ENCODE measurements at regions not wholly inside any gene's neighbourhood (a gene's known extent, or its start where the extent isn't known, plus 50 kb on each side); places are given as distances from the start of the nearest gene placed in this dataset.

DNA sequence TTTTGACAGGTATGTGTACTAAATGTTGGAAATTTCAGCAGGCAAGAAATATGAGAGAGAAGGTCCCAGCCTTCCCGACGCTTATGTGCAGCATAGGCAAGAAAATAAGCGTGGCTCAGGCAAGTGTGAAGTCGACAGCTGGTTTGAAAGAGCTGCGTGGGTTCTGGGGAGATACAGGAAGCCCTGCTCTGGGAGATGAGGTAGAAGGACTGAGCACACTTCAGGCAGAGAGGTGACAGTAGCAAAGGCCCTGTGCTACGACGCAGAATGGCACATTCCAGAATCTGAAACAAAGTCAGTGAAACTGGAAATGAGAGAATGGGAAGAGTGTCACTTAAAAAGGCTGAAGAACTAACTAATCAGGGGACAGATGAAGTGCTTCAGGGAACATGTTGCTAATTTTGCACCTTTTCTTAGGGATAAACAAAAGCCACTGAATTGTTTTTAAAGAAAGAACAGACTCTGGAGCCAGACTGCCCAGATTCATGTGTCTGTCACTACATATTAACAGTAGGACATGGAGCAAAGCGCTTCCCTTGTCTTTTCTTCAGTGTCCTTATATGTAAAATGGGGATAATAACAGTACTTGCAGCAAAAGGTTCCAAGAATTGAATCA, 160.1 kb downstream of the SPRY2 start:
- TF ChIP-seq, protein P1, sequence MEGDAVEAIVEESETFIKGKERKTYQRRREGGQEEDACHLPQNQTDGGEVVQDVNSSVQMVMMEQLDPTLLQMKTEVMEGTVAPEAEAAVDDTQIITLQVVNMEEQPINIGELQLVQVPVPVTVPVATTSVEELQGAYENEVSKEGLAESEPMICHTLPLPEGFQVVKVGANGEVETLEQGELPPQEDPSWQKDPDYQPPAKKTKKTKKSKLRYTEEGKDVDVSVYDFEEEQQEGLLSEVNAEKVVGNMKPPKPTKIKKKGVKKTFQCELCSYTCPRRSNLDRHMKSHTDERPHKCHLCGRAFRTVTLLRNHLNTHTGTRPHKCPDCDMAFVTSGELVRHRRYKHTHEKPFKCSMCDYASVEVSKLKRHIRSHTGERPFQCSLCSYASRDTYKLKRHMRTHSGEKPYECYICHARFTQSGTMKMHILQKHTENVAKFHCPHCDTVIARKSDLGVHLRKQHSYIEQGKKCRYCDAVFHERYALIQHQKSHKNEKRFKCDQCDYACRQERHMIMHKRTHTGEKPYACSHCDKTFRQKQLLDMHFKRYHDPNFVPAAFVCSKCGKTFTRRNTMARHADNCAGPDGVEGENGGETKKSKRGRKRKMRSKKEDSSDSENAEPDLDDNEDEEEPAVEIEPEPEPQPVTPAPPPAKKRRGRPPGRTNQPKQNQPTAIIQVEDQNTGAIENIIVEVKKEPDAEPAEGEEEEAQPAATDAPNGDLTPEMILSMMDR (IDR thresholded peaks at IDR 0.05; ENCODE audit: low read depth, low read length, missing input control): no peak
- TF ChIP-seq, protein P2, sequence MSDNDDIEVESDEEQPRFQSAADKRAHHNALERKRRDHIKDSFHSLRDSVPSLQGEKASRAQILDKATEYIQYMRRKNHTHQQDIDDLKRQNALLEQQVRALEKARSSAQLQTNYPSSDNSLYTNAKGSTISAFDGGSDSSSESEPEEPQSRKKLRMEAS (IDR thresholded peaks at IDR 0.05): no peak
- TF ChIP-seq YY1 (IDR thresholded peaks at IDR 0.05): no peak
- TF ChIP-seq, protein P3, sequence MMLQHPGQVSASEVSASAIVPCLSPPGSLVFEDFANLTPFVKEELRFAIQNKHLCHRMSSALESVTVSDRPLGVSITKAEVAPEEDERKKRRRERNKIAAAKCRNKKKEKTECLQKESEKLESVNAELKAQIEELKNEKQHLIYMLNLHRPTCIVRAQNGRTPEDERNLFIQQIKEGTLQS (IDR thresholded peaks at IDR 0.05): no peak

Measured in liver (tissue), 3 donors.